AG10803 (cell line): ENCODE measurements at regions not wholly inside any gene's neighbourhood (a gene's known extent, or its start where the extent isn't known, plus 50 kb on each side); places are given as distances from the start of the nearest gene placed in this dataset.

Experiments used
- DNase-seq: peaks from one replicate; pipeline ENCODE4 v3.0.0; 2010; ENCODE audit warnings: low read depth
- H3K4me3 ChIP-seq: 2 replicates; pipeline ENCODE4 v1.5.1; 2011; ENCODE audit warnings: mild to moderate bottlenecking, low read length, control low read depth
- TF ChIP-seq, protein P1 (sequence below): conservative IDR thresholded peaks from 2 replicates; pipeline ENCODE4 v1.5.1; 2011; ENCODE audit warnings: mild to moderate bottlenecking, low read length, control low read depth, inconsistent platforms

DNA sequence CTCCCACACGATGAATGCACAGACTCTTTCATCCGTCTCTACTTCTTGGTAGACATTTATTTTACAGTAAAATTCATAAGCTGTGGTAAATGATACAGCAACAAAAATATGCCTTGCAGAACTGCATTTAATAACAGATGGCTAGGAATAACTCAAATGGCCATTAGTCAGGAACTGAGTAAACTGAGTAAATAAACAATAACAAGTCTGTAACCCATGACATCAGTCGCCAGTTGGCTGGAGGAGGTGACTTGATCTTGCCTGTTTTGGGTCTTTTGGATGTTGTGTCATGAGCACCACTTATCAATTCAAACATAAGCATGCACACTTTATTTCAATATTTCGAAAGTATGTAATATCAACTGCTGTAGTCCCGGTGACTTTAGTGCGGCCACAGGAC, 632.6 kb upstream of the ARGLU1 start:
- TF ChIP-seq, protein P1, sequence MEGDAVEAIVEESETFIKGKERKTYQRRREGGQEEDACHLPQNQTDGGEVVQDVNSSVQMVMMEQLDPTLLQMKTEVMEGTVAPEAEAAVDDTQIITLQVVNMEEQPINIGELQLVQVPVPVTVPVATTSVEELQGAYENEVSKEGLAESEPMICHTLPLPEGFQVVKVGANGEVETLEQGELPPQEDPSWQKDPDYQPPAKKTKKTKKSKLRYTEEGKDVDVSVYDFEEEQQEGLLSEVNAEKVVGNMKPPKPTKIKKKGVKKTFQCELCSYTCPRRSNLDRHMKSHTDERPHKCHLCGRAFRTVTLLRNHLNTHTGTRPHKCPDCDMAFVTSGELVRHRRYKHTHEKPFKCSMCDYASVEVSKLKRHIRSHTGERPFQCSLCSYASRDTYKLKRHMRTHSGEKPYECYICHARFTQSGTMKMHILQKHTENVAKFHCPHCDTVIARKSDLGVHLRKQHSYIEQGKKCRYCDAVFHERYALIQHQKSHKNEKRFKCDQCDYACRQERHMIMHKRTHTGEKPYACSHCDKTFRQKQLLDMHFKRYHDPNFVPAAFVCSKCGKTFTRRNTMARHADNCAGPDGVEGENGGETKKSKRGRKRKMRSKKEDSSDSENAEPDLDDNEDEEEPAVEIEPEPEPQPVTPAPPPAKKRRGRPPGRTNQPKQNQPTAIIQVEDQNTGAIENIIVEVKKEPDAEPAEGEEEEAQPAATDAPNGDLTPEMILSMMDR: no peak
- H3K4me3 ChIP-seq: no peak overlapping the region
- no peak for DNase-seq

DNA sequence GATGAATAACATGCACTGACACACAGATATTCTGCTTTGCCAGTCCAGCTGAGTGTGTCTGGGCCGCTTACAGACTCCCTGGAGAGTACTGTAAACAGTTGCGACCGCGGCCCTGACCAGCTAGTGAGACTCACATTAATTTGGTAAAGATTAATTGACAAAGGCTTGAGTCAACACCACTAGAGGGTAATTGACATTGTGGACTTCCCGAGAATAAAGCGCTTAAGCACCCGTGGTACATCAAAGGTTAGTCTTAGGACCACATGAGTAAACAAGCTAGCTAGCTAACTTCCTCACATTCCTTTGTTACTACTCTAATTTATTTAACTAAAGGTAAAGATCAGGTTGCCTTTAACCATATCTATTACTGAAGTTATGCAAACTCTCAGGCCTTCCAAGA, 624.4 kb upstream of the ARGLU1 start:
- no peak for DNase-seq
- TF ChIP-seq, protein P1: no peak
- no peak overlapping the region for H3K4me3 ChIP-seq

DNA sequence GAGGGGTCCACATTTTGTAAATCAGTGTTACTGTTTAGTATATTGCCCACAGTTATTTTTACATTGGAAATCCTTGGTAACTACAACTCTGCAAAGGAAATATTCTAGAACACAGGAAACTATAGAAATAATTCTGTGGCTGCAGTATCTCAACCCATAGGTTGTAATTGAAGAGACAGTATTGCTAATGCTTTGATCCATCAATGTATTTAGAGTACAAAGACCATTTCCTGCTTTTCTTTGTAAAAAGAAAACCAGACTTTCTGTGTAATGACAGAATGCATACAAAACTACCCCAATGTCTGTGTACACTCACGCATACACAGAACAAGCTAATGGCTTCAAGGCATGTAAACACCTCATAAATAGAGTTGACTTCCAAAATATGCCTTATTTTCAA, 622.1 kb upstream of the ARGLU1 start:
- no peak for DNase-seq
- TF ChIP-seq, protein P1: no peak
- H3K4me3 ChIP-seq: no peak overlapping the region

DNA sequence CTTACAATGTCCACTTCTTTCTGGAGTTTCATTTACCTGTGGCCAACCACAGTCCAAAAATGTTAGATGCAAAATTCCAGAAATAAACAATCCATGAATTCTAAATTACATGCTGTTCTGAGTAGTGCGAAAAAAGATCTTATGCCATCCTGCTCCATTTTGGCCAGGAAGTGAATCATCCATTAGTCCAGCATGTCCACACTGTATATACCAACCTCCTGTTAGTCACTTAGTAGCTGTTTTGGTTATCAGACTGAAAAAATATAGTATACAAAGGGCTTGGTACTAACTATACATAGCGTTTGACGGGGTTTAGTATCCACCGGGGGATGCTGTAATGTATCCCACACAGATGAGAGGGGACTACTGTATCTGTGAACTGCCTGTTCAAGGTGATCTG, 618.0 kb upstream of the ARGLU1 start:
- TF ChIP-seq, protein P1: no peak
- peak; percentile 1 for DNase-seq
- H3K4me3 ChIP-seq: no peak overlapping the region

DNA sequence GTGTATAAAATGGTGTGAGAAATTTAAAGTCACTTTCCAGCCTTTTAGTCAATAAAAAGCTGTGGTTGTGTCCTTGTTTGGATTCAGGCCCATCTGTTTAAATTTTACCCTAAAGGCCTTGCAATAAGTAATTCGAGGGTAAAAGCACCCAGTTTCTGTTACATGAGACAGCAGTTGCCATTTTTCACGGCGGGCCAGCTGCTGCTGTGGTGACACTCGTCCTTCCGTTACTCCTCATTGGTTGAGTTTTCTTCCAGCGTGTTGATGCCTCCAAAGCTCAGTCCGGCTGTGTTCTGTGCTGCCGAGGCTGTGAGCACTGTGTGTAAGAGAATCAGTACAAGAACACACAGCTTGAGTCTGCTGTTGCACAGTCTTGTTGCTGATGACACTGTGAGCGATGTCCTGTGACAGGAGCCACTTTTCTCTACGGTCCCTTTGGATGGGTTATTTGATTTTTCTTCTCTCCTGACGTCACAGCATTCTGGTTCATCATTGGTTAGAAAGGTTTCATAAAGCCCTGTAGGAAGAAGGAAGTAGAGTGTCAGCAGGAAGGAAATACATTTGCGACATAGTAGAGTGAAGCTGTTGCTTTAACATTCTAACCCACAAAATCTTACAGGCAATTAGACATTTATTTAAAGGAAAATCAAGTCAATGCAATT, 602.5 kb upstream of the ARGLU1 start:
- TF ChIP-seq, protein P1: no peak
- no peak overlapping the region for H3K4me3 ChIP-seq
- no peak for DNase-seq

DNA sequence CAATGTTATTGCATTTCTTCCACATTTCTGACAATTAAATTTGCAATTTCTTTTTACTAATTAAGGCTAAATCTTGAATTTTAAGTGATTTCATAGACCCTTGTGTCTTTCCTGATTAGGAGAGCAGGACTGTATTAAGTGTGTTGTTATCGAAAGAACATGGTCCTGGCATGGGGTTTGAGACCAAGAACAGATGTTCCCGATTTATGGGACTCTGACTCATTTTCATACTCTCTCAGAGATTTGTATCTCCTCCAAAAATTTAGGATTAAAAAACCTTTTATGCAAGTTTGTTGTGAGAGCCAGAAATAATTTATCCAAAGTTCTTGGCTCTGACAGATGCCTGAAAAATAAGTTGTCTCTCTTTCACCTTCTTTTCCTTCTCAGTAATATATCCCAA, 589.3 kb upstream of the ARGLU1 start:
- TF ChIP-seq, protein P1: no peak
- peak; percentile 32 for DNase-seq
- H3K4me3 ChIP-seq: no peak overlapping the region

DNA sequence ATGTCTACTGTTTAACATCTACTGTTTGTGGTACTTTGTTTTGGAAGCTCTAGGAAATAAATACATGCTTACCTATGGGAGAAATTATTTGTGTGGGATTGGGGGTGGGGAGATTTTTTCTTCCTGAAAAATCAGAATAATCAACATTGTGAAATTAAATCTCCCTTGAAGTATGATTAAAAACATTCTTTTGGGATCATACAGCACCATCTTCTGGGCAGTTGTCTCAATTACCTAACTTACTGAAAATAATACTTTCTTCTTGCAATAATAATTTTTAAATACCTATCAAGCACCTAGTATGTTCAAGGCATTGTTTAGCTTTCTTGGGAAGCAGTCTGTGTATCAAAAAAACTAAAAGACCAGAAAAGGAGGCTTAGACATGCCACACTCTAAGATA, 576.5 kb upstream of the ARGLU1 start:
- TF ChIP-seq, protein P1: peak; percentile 32
- no peak overlapping the region for H3K4me3 ChIP-seq
- peak; percentile 4 for DNase-seq
